A549 (cell line): ENCODE measurements at regions not wholly inside any gene's neighbourhood (a gene's known extent, or its start where the extent isn't known, plus 50 kb on each side); places are given as distances from the start of the nearest gene placed in this dataset.
"Not testable (repeated sequence)": the region's sequence is repeated elsewhere in the genome, so short reads cannot be mapped to it uniquely, and the experiment has no call there.

Experiments
- CTCF ChIP-seq: fragments of >200 bp; sonication (Bioruptor Twin); formaldehyde crosslinking; IDR thresholded peaks from 3 replicates; pipeline ENCODE4 v1.5.1; 2016
- ELK1 ChIP-seq: fragments of 150-350 bp; IDR thresholded peaks from 2 replicates; pipeline ENCODE4 v1.6.1; 2014; ENCODE audit warnings: low read depth, mild to moderate bottlenecking, low read length
- HMGXB4 ChIP-seq: fragments of 250-450 bp; sonication (Bioruptor Pico); IDR thresholded peaks from 2 replicates; pipeline ENCODE4 v1.5.0; 2021; ENCODE audit warnings: mild to moderate bottlenecking, moderate library complexity, borderline replicate concordance
- RAD21 ChIP-seq, 2 experiments: fragments of >200 bp in 1 of 2; sonication (Bioruptor Twin) in 1 of 2; formaldehyde crosslinking in 1 of 2; IDR thresholded peaks in 1 of 2; conservative IDR thresholded peaks in 1 of 2; 2 replicates in 1 of 2; 3 replicates in 1 of 2; pipeline ENCODE4 v1.6.1; 2012 to 2018; ENCODE audit warnings: inconsistent platforms in 1 of 2
- SMC3 ChIP-seq: fragments of >200 bp; sonication (Bioruptor Twin); formaldehyde crosslinking; IDR thresholded peaks from 3 replicates; pipeline ENCODE4 v1.6.1; 2018; ENCODE audit warnings: inconsistent platforms
- ZFP36 ChIP-seq: fragments of 450-650 bp; IDR thresholded peaks from 2 replicates; pipeline ENCODE4 v1.6.1; 2014; ENCODE audit warnings: borderline replicate concordance; ENCODE audit not compliant: partially characterized antibody

GRCh38 chr2:91422102-91422501, 2730.6 kb downstream of the RPIA start:
- TF ChIP-seq ELK1; SMC3; HMGXB4 (CRISPR knock-in tag); CTCF; RAD21 (conservative IDR thresholded peaks at IDR 0.05 in 1 of 2, IDR thresholded peaks at IDR 0.05 in 1 of 2): not testable (repeated sequence)
- TF ChIP-seq ZFP36 = peak; percentile 50
